Dedifferentiated amniotic fluid mesenchymal stem cell (primary cell): ENCODE measurements at regions not wholly inside any gene's neighbourhood (a gene's known extent, or its start where the extent isn't known, plus 50 kb on each side); places are given as distances from the start of the nearest gene placed in this dataset.

Experiments
- DNase-seq: peaks from one replicate; pipeline ENCODE4 v3.0.0-alpha.2; 2016; ENCODE audit errors: extremely low spot score

- DNase-seq, result peak; percentile 80
Observed at GRCh38 chr11:22491555-22492225, 133.9 kb downstream of the FANCF start.

DNA sequence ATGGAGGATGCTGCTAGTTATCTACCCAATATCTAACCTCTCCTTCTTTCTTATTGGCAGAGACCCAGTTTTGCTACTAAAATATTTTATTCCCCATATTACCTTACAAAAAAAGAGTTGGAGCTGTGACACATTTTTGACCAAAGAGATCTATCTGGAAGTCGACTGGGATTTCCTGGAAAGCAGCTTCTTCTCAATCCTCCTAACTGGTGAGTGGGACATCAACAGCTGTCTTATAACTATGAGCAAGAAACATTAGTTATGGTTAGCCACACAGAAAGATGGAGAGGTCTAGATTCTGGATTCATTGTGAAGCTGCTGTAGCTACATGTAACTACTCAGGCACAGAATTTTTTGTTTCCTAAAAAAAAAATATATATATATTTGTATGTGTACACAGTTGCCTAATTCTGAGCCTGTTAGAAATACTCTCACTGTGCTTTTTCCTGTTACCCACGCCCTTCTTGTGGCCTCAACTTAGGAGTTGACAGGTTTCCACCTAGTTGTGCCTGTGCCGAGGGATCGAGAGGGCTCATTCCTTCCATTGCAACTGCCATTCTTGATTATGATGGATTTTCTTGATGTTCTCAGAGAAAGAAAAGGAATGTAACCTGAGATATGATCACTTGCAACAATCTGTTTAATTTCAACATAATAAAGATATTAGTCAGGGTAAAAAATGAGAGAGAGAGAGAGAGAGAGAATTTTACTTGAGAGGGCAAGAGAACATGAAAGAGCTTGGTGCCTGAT is 142.0 kb downstream of the SLC17A6 start:
- DNase-seq, result peak; percentile 79

DNA sequence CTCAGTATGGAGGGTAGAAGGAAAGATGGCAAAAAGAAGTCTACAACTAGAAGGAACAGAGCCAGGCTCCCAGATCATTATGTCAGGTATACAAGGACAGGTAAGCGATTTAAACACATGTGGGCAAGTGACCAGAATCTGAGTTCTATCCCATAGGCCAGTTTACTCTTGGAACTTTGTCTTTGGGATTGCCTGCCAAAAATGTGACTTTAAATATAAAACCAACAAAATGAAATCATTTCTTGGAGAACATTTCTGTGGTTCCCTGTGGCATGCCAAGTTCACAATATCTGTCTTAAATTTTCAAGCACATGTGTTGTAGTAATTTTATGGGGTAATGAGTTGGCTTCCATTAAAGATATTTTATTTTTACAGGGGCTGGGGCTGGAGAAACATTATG is 141.0 kb downstream of the SLC17A6 start:
- DNase-seq, result peak; percentile 72

DNA sequence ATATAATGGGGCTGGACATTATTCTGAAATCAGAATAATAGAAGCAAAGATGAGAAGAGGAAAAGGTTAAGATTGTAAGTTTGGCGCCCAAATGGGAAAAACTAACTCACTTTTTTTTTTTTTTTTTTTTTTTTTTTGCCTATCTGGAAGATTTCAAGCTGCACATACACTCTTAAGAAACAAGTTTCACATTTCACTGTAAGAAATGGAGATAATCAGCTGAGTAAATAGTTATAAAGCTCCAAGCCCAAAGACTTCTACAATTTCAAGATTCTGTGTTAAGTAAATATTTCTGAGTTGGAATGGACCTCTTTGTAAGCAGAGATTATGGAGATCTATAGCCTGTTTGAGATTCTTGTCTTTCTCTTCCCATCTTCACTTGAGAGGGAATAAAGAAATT is 140.0 kb downstream of the SLC17A6 start:
- DNase-seq, result peak; percentile 54

GRCh38 chr11:22477312-22477711 is 139.1 kb downstream of the SLC17A6 start:
- no peak for DNase-seq

DNA sequence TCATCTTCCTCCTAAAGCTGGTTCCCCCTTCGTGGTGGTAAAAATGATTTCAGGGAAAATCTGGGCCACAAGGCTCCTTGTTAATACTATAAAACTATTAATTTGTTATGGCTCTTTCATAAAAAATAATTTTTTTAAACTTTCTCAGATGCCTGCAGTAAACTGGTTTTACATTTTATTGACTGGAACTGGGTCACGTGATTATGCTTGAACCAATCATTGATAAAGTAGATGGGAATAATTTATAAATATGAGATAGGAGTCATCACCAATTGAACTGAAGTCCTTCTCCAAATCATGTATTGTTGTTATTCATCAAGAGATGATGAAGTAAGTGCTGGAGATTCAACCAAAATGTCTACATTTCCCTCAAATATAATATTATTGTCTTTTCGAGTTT is 138.4 kb downstream of the SLC17A6 start:
- DNase-seq, result no peak

- no peak for DNase-seq
Observed at GRCh38 chr11:22474616-22475015, 136.4 kb downstream of the SLC17A6 start.

GRCh38 chr11:22473586-22473985 is 135.4 kb downstream of the SLC17A6 start:
- no peak for DNase-seq

- DNase-seq, result no peak
Observed at GRCh38 chr11:22472306-22472705, 134.1 kb downstream of the SLC17A6 start.

DNA sequence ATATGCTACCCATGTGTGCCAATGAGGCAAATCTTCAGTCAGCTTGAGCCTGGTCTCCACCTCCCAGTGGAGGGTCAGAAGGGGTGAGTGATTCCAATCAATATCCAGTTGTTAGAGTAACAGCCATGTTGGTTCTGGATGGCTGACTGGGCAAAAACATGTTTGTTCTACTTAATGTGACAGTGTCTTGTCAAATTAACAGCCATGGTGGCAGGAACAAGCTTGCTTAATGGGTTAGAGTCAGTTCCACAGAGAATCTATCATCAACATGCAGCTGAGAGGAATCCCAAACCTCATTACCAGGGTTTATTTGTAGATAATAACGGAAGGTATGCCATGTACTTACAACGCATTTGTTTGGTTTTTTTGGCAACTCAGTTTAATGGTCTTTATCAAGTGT is 133.2 kb downstream of the SLC17A6 start:
- no peak for DNase-seq

- DNase-seq, result no peak
Observed at GRCh38 chr11:22467741-22468140, 129.6 kb downstream of the SLC17A6 start.

- no peak for DNase-seq
Observed at GRCh38 chr11:22467248-22467647, 129.1 kb downstream of the SLC17A6 start.

- DNase-seq, result peak; percentile 98
Observed at GRCh38 chr11:22466809-22467208, 128.6 kb downstream of the SLC17A6 start.

DNA sequence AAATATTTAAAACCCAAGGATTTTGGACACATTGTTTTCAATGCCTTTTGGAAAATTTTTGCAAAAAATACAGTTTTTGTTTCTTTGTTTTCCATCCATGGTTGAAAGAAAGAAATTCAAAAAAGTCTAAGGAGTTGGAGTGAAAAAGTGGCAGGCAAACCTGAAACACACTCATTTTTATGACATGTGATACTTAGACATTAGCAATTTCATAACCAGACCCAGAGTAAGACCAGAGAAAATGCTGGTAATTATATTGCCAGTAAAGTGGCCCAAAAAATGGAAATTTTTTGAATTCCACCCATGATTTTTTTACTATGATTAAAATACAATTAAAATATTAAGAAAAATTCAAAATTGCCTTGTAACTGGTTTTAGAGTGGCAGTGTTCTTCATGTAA is 128.2 kb downstream of the SLC17A6 start:
- DNase-seq, result peak; percentile 26

DNA sequence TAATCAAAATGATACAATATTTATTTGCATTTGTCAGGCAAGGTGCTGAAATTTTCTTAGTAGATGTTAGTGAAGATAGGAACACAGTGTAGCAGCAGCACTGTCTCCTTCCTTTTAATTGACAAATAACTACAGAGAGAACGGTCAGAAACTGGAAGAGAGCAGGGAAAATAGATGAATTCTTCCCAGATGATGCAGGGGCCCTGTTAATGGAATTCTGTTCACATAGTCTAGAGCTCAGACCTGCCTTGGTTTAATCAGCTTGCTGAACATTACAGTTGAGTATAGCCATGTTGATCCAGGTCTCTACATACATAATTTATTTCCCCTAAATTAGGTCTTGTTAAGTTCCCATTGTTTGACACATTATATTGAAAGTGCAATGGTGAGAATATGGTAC is 127.4 kb downstream of the SLC17A6 start:
- DNase-seq, result no peak

- DNase-seq, result no peak
Observed at GRCh38 chr11:22461626-22462025, 123.4 kb downstream of the SLC17A6 start.

DNA sequence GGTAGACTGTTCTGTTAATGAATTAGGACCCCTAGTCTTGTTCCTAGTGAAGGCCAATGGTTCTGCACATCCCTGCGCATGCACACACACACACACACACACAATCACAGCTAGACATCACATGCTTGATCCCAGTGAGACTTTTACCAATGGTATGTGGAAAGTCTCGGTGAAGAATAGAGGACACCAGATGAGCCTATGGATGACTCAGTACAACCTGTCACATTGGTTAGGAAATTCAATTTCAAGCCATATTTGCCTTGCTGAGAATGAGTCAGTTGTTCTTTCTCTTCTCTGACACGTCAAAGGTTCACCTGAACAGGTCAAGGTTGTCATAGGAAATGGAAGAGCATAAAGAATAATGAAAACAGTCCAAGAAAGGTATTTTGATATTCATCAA is 122.0 kb downstream of the SLC17A6 start:
- DNase-seq, result no peak

GRCh38 chr11:22459048-22459447 is 120.9 kb downstream of the SLC17A6 start:
- DNase-seq, result peak; percentile 49

GRCh38 chr11:22458161-22458560 is 120.0 kb downstream of the SLC17A6 start:
- no peak for DNase-seq

DNA sequence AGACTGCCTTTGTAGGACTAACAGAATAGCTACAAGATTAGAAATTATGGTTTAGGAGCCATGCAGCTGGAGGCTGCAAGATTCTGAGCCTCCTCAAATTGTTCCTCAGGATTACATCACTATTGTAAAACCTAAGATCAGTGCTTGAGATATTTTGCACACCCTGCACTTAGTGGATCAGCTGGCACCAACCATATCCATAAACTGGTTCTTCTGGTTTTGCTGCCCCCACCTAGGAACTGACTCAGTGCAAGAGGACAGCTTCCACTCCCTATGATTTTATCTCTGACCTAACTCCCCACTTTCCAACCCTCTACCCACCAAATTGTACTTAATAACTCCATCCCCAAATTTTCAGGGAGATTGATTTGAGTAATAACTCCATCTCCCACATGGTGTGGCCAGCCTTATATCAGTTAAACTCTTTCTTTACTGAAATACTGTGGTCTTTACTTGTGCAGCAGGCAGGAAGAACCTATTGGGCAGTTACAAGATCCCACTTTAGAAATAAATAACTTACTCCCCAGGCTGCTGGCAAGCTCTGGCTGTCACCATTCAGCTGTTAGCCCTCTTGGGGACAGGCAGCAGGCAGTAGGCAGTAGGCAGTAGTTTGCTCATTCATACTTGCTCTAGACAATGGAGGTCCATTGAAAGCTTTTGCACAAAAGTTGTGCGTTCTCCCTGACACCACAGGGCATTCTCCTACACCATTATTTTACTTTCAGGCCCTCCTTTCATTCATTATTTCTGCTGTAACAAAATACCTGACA is 119.0 kb downstream of the SLC17A6 start:
- no peak for DNase-seq

GRCh38 chr11:22454461-22455090 is 116.4 kb downstream of the SLC17A6 start:
- DNase-seq, result no peak

- DNase-seq, result peak; percentile 25
Observed at GRCh38 chr11:22449441-22449840, 111.3 kb downstream of the SLC17A6 start.
